GM12892 (cell line): ENCODE measurements at regions not wholly inside any gene's neighbourhood (a gene's known extent, or its start where the extent isn't known, plus 50 kb on each side); places are given as distances from the start of the nearest gene placed in this dataset.

ENCODE experiments used
- DNase-seq: peaks from one replicate; pipeline ENCODE4 v3.0.0; 2011; ENCODE audit not compliant: insufficient read length
- FAIRE-seq: peaks from 2 replicates; lab custom pipeline; 2011; peaks lifted over from hg19 to GRCh38; lab: Jason Lieb, UNC
- POLR2A ChIP-seq: IDR thresholded peaks from 2 replicates; pipeline ENCODE4 v1.6.1; 2011; ENCODE audit warnings: low read depth, low read length, control low read depth
- POLR2AphosphoS5 ChIP-seq: IDR thresholded peaks from 2 replicates; pipeline ENCODE4 v1.6.1; 2011; ENCODE audit warnings: low read depth, low read length, control low read depth
- TAF1 ChIP-seq: IDR thresholded peaks from 2 replicates; pipeline ENCODE4 v1.6.1; 2011; ENCODE audit warnings: low read depth, mild to moderate bottlenecking, control low read depth, low read length, borderline replicate concordance

- FAIRE-seq, result no peak
- no peak for DNase-seq
- no peak for TF ChIP-seq POLR2AphosphoS5
These were observed 365.2 kb upstream of the LUZP2 start for GRCh38 chr11:24131698-24132097.

GRCh38 chr11:24132471-24132870 is 364.4 kb upstream of the LUZP2 start:
- no peak for DNase-seq
- no peak for TF ChIP-seq POLR2A
- no peak for TF ChIP-seq POLR2AphosphoS5
- TF ChIP-seq TAF1, result no peak
- FAIRE-seq, result no peak

- DNase-seq, result no peak
- TF ChIP-seq POLR2A (no peak), POLR2AphosphoS5 (no peak)
- no peak for FAIRE-seq
These were observed 361.8 kb upstream of the LUZP2 start for GRCh38 chr11:24134879-24135589.

GRCh38 chr11:24142062-24142461 is 354.8 kb upstream of the LUZP2 start:
- no peak for DNase-seq
- FAIRE-seq, result no peak
- TF ChIP-seq TAF1, result no peak
- no peak for TF ChIP-seq POLR2A
- no peak for TF ChIP-seq POLR2AphosphoS5

- no peak for DNase-seq
- FAIRE-seq, result no peak
- no peak for TF ChIP-seq POLR2AphosphoS5
- no peak for TF ChIP-seq TAF1
- TF ChIP-seq POLR2A, result no peak
These were observed 351.4 kb upstream of the LUZP2 start for GRCh38 chr11:24145411-24145810.

- no peak for TF ChIP-seq TAF1
- TF ChIP-seq POLR2AphosphoS5, result no peak
- no peak for TF ChIP-seq POLR2A
- no peak for DNase-seq
- FAIRE-seq, result no peak
These were observed 343.5 kb upstream of the LUZP2 start for GRCh38 chr11:24153337-24153736.

- FAIRE-seq (no peak), DNase-seq (no peak)
- TF ChIP-seq TAF1, result no peak
- no peak for TF ChIP-seq POLR2A
- no peak for TF ChIP-seq POLR2AphosphoS5
These were observed 341.1 kb upstream of the LUZP2 start for GRCh38 chr11:24155792-24156191.

GRCh38 chr11:24157316-24157715 is 339.5 kb upstream of the LUZP2 start:
- DNase-seq (no peak), FAIRE-seq (no peak)
- TF ChIP-seq POLR2AphosphoS5 (no peak), POLR2A (no peak), TAF1 (no peak)

GRCh38 chr11:24161587-24161986 is 335.3 kb upstream of the LUZP2 start:
- FAIRE-seq (no peak), DNase-seq (no peak)
- TF ChIP-seq POLR2AphosphoS5, result no peak

- TF ChIP-seq POLR2AphosphoS5, result no peak
- TF ChIP-seq POLR2A, result no peak
- no peak for TF ChIP-seq TAF1
- FAIRE-seq (no peak), DNase-seq (no peak)
These were observed 333.7 kb upstream of the LUZP2 start for GRCh38 chr11:24163146-24163545.

GRCh38 chr11:24163841-24164240 is 333.0 kb upstream of the LUZP2 start:
- TF ChIP-seq TAF1 (no peak), POLR2A (no peak), POLR2AphosphoS5 (no peak)
- no peak for DNase-seq

GRCh38 chr11:24171869-24172268 is 325.0 kb upstream of the LUZP2 start:
- TF ChIP-seq POLR2AphosphoS5 (no peak), POLR2A (no peak), TAF1 (no peak)
- FAIRE-seq (no peak), DNase-seq (no peak)

More at GRCh38 chr11:24163841-24164240, 333.0 kb upstream of the LUZP2 start:
- FAIRE-seq, result no peak
